Thyroid gland (tissue), 4 donors: ENCODE measurements at regions not wholly inside any gene's neighbourhood (a gene's known extent, or its start where the extent isn't known, plus 50 kb on each side); places are given as distances from the start of the nearest gene placed in this dataset.

Experiments
- DNase-seq, 2 donors: peaks; one replicate each; pipeline ENCODE4 v3.0.0-alpha.2; 2019
- H3K27ac ChIP-seq, 3 donors: fragments of 200-600 bp; sonication (generic); 1 replicate in 2 of 3; 2 replicates in 1 of 3; pipeline ENCODE4 v1.5.1; 2016 to 2019; ENCODE audit warnings: mild to moderate bottlenecking in 1 of 3, moderate library complexity in 1 of 3
- H3K27me3 ChIP-seq: fragments of 200-600 bp; sonication (generic); one replicate; pipeline ENCODE4 v1.5.1; 2019
- H3K36me3 ChIP-seq, 2 donors: fragments of 200-600 bp; sonication (generic); one replicate each; pipeline ENCODE4 v1.5.1; 2016 to 2019
- H3K4me1 ChIP-seq, 2 donors: fragments of 200-600 bp; sonication (generic); one replicate each; pipeline ENCODE4 v1.5.1; 2017 to 2019
- H3K4me3 ChIP-seq, 3 donors: fragments of 200-600 bp; sonication (generic); replicated peaks in 1 of 3; 1 replicate in 2 of 3; 2 replicates in 1 of 3; pipeline ENCODE4 v1.5.1; 2016; ENCODE audit warnings: mild to moderate bottlenecking in 1 of 3
- H3K9me3 ChIP-seq: fragments of 200-600 bp; sonication (generic); one replicate; pipeline ENCODE4 v1.5.1; 2017
- CTCF ChIP-seq, 6 experiments: fragments of 200-600 bp in 3 of 6; fragments of 450-650 bp in 3 of 6; sonication (generic) in 3 of 6; IDR thresholded peaks; one replicate each; pipeline ENCODE4 v1.5.1; 2016 to 2019; ENCODE audit warnings: antibody characterized with exemption in 6 of 6, mild to moderate bottlenecking in 2 of 6, inconsistent platforms in 1 of 6, moderate library complexity in 1 of 6
- POLR2A ChIP-seq, 2 donors: fragments of 450-650 bp; IDR thresholded peaks; one replicate each; pipeline ENCODE4 v1.6.1; 2017; ENCODE audit warnings: antibody characterized with exemption in 2 of 2, mild to moderate bottlenecking in 2 of 2, moderate library complexity in 1 of 2
- WGBS, 2 donors: methylation state at CpG; one replicate each; pipeline ENCODE4 v1.1.5; 2017; 5-methylcytosine and 5-hydroxymethylcytosine counted together
- intact Hi-C: fragments of 100-400 bp; cut with DNase I; formaldehyde crosslinking; loops from one replicate; pipeline ENCODE4 v1.15.1; 2023

GRCh38 chr3:4218456-4219226 is 84.5 kb upstream of the SETMAR start:
- Histone ChIP-seq H3K27ac (no peak overlapping the region), H3K9me3 (no peaks in the 10 kb centered on the region), H3K27me3 (no peaks in the 10 kb centered on the region), H3K4me1 (peaks cover 0 to 6% of the 10 kb centered on the region in 2 donors), H3K36me3 (no peaks in the 10 kb centered on the region), H3K4me3 (no peak overlapping the region)
- TF ChIP-seq CTCF (IDR thresholded peaks at IDR 0.05) (no peak), POLR2A (IDR thresholded peaks at IDR 0.05) (no peak)
- 59 to 68% methylated on average over 10 of the region's 10 CpGs for WGBS, 2 donors
- DNase-seq: no peak
- intact Hi-C loops: no loop called here

GRCh38 chr3:4219227-4219568 is 84.0 kb upstream of the SETMAR start:
- no peaks in the 10 kb centered on the region for H3K9me3 ChIP-seq
- no peak overlapping the region for H3K27ac ChIP-seq
- peaks cover 0 to 6% of the 10 kb centered on the region in 2 donors for H3K4me1 ChIP-seq
- H3K4me3 ChIP-seq: no peak overlapping the region
- H3K36me3 ChIP-seq: no peaks in the 10 kb centered on the region
- TF ChIP-seq POLR2A (IDR thresholded peaks at IDR 0.05): no peak
- TF ChIP-seq CTCF (IDR thresholded peaks at IDR 0.05): no peak
- 42 to 46% methylated on average over 2 of the region's 2 CpGs for WGBS, 2 donors
- no peaks in the 10 kb centered on the region for H3K27me3 ChIP-seq
- no peak for DNase-seq
- intact Hi-C loops: no loop called here

GRCh38 chr3:4220065-4220464 is 83.1 kb upstream of the SETMAR start:
- no peak overlapping the region for H3K4me3 ChIP-seq
- DNase-seq: no peak
- intact Hi-C loops: no loop called here
- no peaks in the 10 kb centered on the region for H3K27me3 ChIP-seq
- H3K36me3 ChIP-seq: no peaks in the 10 kb centered on the region
- peaks cover 0 to 6% of the 10 kb centered on the region in 2 donors for H3K4me1 ChIP-seq
- no peaks in the 10 kb centered on the region for H3K9me3 ChIP-seq
- 25 to 37% methylated on average over 3 of the region's 3 CpGs for WGBS, 2 donors
- H3K27ac ChIP-seq: no peak overlapping the region
- TF ChIP-seq POLR2A (IDR thresholded peaks at IDR 0.05) (no peak), CTCF (IDR thresholded peaks at IDR 0.05) (no peak)

- WGBS, 2 donors: 69 to 76% methylated on average over 5 of the region's 5 CpGs
- intact Hi-C loops: no loop called here
- DNase-seq: no peak
Measured at GRCh38 chr3:4222574-4223175, 80.5 kb upstream of the SETMAR start.

More at GRCh38 chr3:4222574-4223175, 80.5 kb upstream of the SETMAR start:
- Histone ChIP-seq H3K9me3 (no peaks in the 10 kb centered on the region), H3K27ac (no peak overlapping the region), H3K36me3 (no peaks in the 10 kb centered on the region), H3K4me3 (no peak overlapping the region), H3K27me3 (no peaks in the 10 kb centered on the region), H3K4me1 (peaks cover 0 to 6% of the 10 kb centered on the region in 2 donors)
- TF ChIP-seq POLR2A (IDR thresholded peaks at IDR 0.05) (no peak), CTCF (IDR thresholded peaks at IDR 0.05) (no peak)
